LNCaP clone FGC (cell line): ENCODE measurements at regions not wholly inside any gene's neighbourhood (a gene's known extent, or its start where the extent isn't known, plus 50 kb on each side); places are given as distances from the start of the nearest gene placed in this dataset.
A peak's percentile ranks its signal among the peaks of the same experiment; 100 is the strongest.

Experiments
- DNase-seq: peaks from one replicate; pipeline ENCODE4 v3.0.0-alpha.2; 2011; ENCODE audit warnings: low read depth
- H3K4me3 ChIP-seq: 2 replicates; pipeline ENCODE4 v1.5.1; 2011; ENCODE audit warnings: mild to moderate bottlenecking, low read depth, low read length, control low read depth
- TF ChIP-seq, protein P1 (sequence below): IDR thresholded peaks from 2 replicates; pipeline ENCODE4 v1.5.1; 2012; ENCODE audit warnings: mild to moderate bottlenecking; ENCODE audit not compliant: control insufficient read depth, insufficient read depth; ENCODE audit errors: extremely low read depth

DNA sequence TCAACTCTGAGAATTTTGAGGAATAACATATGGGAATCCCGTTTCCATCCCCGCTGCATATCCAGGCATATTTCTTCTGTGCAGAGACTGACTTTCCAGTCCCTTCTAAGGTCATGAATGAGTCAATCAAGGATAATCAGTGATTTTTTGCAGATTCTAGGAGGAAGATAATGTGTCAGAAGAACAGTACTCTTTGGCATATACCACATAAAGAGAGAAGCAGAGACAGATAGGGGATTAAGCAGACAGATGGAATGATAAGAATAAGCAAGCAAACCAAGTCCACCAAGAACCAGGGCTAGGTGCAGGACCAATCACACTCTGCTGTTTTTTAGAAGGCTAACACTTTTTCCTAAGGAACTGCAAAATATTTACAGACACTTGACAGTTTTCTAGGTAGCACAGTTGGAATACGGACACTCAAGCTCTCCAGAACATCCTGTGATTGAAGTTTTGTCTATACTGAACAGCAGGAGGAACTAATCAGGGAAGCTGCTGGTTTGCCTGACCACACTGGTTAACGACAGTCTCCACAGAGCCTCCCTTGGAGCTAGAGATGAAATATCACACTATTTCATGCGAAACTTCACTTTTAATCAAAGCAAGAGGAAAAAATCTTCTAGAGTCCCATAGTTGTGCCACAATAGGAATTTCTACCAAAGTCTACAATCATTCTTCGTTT, 450.0 kb upstream of the KCNMB2 start:
- H3K4me3 ChIP-seq, result no peak overlapping the region

GRCh38 chr3:178087376-178087775, 448.9 kb upstream of the KCNMB2 start:
- H3K4me3 ChIP-seq, result no peak overlapping the region
- TF ChIP-seq, protein P1, sequence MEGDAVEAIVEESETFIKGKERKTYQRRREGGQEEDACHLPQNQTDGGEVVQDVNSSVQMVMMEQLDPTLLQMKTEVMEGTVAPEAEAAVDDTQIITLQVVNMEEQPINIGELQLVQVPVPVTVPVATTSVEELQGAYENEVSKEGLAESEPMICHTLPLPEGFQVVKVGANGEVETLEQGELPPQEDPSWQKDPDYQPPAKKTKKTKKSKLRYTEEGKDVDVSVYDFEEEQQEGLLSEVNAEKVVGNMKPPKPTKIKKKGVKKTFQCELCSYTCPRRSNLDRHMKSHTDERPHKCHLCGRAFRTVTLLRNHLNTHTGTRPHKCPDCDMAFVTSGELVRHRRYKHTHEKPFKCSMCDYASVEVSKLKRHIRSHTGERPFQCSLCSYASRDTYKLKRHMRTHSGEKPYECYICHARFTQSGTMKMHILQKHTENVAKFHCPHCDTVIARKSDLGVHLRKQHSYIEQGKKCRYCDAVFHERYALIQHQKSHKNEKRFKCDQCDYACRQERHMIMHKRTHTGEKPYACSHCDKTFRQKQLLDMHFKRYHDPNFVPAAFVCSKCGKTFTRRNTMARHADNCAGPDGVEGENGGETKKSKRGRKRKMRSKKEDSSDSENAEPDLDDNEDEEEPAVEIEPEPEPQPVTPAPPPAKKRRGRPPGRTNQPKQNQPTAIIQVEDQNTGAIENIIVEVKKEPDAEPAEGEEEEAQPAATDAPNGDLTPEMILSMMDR, result no peak
- DNase-seq, result peak; percentile 85

More for the DNA sequence above, 450.0 kb upstream of the KCNMB2 start:
- TF ChIP-seq, protein P1, result no peak
- peak; percentile 72 for DNase-seq

- no peak overlapping the region for H3K4me3 ChIP-seq
- no peak for DNase-seq
- TF ChIP-seq, protein P1, result no peak
These were observed 447.3 kb upstream of the KCNMB2 start for GRCh38 chr3:178088963-178089362.

- DNase-seq, result no peak
- TF ChIP-seq, protein P1, result no peak
- no peak overlapping the region for H3K4me3 ChIP-seq
These were observed 445.3 kb upstream of the KCNMB2 start for GRCh38 chr3:178090899-178091298.

DNA sequence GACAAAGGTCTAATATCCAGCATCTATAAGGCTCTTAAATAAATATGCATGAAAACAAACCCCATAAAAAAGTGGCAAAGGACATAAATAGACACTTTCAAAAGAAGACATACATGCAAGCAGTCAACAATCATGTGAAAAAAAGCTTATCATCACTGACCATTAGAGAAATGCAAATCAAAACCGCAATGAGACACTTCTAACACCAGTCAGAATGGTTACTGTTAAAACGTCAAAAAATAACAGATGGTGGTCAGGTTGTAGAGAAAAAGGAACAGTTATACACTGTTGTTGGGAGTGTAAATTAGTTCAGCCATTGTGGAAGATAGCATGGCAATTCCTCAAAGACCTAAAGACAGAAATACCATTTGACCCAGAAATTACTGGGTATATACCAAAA, 440.7 kb upstream of the KCNMB2 start:
- H3K4me3 ChIP-seq, result no peak overlapping the region
- DNase-seq, result no peak
- TF ChIP-seq, protein P1, result no peak

DNA sequence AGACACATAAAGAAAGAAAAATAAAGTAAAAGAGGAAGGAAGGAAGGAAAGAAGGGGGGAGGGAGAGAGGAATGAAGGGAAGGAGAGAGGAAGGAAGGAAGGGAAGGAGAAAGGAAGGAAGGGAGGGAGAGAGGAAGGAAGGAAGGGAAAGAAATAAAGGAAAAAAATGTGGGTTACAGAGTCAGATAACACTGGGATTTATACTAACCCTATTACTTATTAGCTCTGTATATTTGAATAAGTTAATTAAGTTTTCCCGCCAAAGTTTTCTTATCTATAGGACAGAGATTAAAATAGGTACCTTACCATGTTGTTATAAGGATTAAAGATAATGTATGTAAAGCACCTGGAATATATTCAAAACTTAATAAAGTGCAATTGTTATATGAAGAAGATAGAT, 439.3 kb upstream of the KCNMB2 start:
- TF ChIP-seq, protein P1, result no peak
- no peak overlapping the region for H3K4me3 ChIP-seq
- DNase-seq, result no peak

DNA sequence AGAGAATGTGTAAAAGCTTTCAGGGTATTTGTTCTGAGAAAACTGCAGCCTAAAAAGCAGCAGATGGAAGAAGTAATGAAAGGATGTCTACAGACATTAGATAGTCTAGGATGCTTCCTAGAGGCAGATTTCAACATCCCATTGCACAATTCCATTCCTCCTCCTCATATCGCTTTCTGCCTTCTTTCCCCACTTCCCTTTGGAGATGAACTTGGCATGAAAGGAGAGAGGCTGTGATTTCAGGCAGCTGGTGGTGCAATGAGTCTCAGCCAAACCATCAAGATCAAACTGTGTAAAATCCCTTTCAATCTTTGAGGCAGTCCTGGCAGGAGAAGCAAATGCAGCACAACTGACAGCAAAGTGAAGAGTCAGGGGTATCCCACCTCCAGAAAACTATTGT, 438.7 kb upstream of the KCNMB2 start:
- DNase-seq, result no peak
- TF ChIP-seq, protein P1, result no peak
- H3K4me3 ChIP-seq, result no peak overlapping the region
